ENCODE measurements at regions not wholly inside any gene's neighbourhood (a gene's known extent, or its start where the extent isn't known, plus 50 kb on each side); places are given as distances from the start of the nearest gene placed in this dataset.

GRCh38 chr14:51400139-51400538 lies 160.1 kb downstream of the TMX1 start:
- DNase-seq = no peak

- no peak for DNase-seq
Observed at GRCh38 chr14:51401272-51401671, 161.2 kb downstream of the TMX1 start.

GRCh38 chr14:51401756-51402155 lies 161.7 kb downstream of the TMX1 start:
- no peak for DNase-seq

GRCh38 chr14:51410897-51411296 lies 170.8 kb downstream of the TMX1 start:
- DNase-seq = no peak

- DNase-seq = no peak
Observed at GRCh38 chr14:51419685-51420084, 179.6 kb downstream of the TMX1 start.

- no peak for DNase-seq
Observed at GRCh38 chr14:51422704-51423103, 182.7 kb downstream of the TMX1 start.

GRCh38 chr14:51424041-51424440 lies 184.0 kb downstream of the TMX1 start:
- DNase-seq = no peak

- no peak for DNase-seq
Observed at GRCh38 chr14:51424561-51425251, 184.7 kb downstream of the TMX1 start.

- DNase-seq = no peak
Observed at GRCh38 chr14:51428981-51429380, 188.9 kb downstream of the TMX1 start.

GRCh38 chr14:51430079-51430478 lies 190.0 kb downstream of the TMX1 start:
- no peak for DNase-seq

- DNase-seq = no peak
Observed at GRCh38 chr14:51430633-51431032, 190.6 kb downstream of the TMX1 start.

GRCh38 chr14:51431033-51431709 lies 191.1 kb downstream of the TMX1 start:
- no peak for DNase-seq

- DNase-seq = no peak
Observed at GRCh38 chr14:51431741-51432140, 191.7 kb downstream of the TMX1 start.

GRCh38 chr14:51432302-51432948 lies 192.4 kb downstream of the TMX1 start:
- no peak for DNase-seq

- no peak for DNase-seq
Observed at GRCh38 chr14:51436630-51437029, 196.6 kb downstream of the TMX1 start.

- no peak for DNase-seq
Observed at GRCh38 chr14:51439896-51440295, 199.8 kb downstream of the TMX1 start.

GRCh38 chr14:51441001-51441400 lies 201.0 kb downstream of the TMX1 start:
- no peak for DNase-seq

GRCh38 chr14:51442513-51443175 lies 202.6 kb downstream of the TMX1 start:
- DNase-seq = no peak

- no peak for DNase-seq
Observed at GRCh38 chr14:51443195-51444018, 203.4 kb downstream of the TMX1 start.

GRCh38 chr14:51444353-51445000 lies 204.4 kb downstream of the TMX1 start:
- DNase-seq = no peak

GRCh38 chr14:51445001-51445390 lies 204.9 kb downstream of the TMX1 start:
- no peak for DNase-seq

GRCh38 chr14:51446771-51447170 lies 204.9 kb upstream of the FRMD6 start:
- DNase-seq = no peak

All from stimulated activated CD4-positive, alpha-beta T cell treated with anti-CD3 and anti-CD28 coated beads, Interleukin-12 subunit alpha, Interleukin-12 subunit beta, amount 100 ng/mL, for 4 hours (primary cell).